GM12872 (cell line): ENCODE measurements at regions not wholly inside any gene's neighbourhood (a gene's known extent, or its start where the extent isn't known, plus 50 kb on each side); places are given as distances from the start of the nearest gene placed in this dataset.

Experiments used
- TF ChIP-seq, protein P1 (sequence below): IDR thresholded peaks from 3 replicates; pipeline ENCODE4 v1.5.1; 2011; ENCODE audit warnings: low read depth, mild to moderate bottlenecking, low read length, moderate library complexity; ENCODE audit not compliant: insufficient read depth

DNA sequence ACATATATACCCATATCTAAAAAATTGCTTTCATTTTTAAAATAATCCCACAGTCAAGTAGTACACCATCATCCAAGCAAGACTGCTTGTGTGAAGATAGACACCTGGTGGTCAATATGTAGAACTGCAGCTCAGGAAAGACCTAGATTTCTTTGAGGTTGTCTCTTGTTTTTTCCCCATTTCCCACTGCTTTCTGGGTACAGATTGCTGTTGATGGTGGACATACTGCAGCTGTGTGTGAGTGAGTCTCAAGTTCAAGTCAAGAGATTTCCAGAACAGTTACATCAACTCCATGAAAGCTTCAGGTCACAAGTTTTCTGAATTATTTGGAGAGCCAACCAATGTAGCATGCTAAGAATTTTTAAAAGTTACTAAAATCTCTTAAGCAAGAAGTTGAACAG, 306.4 kb downstream of the DUSP10 start:
- TF ChIP-seq, protein P1, sequence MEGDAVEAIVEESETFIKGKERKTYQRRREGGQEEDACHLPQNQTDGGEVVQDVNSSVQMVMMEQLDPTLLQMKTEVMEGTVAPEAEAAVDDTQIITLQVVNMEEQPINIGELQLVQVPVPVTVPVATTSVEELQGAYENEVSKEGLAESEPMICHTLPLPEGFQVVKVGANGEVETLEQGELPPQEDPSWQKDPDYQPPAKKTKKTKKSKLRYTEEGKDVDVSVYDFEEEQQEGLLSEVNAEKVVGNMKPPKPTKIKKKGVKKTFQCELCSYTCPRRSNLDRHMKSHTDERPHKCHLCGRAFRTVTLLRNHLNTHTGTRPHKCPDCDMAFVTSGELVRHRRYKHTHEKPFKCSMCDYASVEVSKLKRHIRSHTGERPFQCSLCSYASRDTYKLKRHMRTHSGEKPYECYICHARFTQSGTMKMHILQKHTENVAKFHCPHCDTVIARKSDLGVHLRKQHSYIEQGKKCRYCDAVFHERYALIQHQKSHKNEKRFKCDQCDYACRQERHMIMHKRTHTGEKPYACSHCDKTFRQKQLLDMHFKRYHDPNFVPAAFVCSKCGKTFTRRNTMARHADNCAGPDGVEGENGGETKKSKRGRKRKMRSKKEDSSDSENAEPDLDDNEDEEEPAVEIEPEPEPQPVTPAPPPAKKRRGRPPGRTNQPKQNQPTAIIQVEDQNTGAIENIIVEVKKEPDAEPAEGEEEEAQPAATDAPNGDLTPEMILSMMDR: peak; percentile 83

DNA sequence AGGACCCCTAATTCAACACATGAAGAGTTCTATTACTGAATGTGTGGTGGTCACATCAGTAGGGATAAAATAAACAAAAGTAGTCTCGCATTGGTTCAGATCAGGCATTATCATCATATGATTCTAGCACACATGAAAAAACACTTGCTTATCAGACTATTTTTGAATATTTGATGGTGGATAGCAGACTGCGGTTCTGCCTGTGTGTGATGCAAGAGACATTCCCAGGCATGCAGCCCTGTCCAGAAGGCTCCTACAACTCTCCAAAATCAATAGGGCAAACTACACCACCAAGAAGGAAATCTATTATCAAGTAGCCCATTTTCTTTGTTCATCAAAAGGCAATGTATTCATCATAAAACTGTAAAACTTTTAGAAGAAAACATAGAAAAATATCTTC, 304.7 kb downstream of the DUSP10 start:
- TF ChIP-seq, protein P1: no peak

DNA sequence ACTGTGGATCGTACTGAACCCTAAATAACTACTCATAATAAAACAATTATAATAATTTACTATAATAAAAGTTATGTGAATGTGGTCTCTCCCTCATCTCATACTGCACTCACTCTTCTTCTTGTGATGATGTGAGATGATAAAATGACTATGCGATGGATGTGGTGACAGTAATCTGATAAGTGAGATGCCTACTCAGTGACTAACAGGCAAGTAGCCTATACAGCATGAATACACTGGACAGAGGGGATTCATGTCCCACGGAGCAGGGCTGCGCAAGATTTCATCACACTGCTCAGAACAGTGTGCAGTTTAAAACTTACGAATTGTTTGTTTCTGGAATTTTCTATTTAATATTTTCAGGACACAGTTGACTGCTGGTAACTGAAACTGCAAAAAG, 304.0 kb downstream of the DUSP10 start:
- TF ChIP-seq, protein P1: no peak

DNA sequence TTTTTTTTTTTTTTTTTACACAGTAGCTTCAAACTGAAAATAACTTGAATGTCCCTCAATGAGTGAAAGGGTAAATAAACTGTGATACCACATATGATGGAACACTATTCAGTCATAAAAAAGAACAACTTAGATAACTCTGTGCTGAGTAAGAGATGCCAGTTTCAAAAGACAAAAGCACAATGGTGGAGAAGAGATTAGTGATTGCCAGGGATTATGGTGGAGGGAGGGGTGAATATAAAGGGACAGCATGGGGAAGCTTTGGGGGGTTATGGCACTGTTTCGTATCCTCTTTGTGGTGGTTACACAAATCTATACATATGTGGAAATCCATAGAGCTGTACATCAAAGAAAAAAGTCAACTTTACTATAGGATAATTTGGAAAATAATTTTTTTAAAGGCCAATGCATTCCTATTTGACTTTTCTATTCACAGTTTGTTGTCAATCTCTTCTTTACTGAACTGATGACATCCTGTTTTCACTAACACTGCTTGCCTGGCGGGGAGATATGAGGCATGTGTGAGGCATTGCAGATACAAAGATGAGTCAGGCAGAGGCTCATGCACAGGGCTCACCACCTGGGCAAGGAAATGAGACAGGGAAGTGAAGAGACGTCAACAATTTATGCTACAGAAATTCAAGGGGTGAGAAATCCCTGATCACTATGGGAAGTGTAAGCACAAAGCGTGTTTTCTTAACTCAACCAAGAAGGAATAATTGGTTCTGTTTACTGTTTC, 302.7 kb downstream of the DUSP10 start:
- TF ChIP-seq, protein P1: no peak

DNA sequence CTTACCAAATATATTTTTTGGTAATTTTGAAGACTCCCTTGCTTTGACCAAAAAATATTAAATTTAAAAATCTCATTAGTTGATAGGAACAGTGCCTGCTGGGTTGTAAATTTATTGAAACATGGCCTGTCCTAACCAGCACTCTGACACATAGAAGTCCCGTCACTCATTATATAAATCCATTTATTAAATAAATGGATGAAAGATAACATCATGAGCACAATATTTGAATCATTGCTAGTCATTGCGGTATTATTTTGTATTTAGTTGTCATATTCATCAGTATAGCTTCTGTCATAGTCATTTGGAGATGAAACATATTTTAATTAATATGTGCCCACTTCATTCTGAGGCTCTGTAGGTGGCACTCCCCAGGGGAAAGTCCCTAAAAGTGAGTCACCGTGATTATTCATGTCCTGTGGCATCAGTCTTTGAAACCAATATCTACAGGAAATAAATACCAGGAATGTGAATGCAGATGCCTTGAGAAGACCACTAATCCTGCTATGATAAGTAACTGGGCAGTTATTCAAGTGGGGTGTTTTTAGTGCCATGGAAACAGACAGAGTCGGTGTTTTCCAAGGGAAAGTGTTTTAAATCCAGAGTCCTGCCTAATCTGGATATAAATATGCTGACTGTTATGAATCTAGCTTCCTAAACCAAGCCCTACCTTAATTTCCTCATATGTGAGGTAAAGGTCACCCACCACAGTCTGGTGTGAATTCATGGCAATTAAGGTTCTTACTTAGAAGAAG, 302.0 kb downstream of the DUSP10 start:
- TF ChIP-seq, protein P1: no peak

DNA sequence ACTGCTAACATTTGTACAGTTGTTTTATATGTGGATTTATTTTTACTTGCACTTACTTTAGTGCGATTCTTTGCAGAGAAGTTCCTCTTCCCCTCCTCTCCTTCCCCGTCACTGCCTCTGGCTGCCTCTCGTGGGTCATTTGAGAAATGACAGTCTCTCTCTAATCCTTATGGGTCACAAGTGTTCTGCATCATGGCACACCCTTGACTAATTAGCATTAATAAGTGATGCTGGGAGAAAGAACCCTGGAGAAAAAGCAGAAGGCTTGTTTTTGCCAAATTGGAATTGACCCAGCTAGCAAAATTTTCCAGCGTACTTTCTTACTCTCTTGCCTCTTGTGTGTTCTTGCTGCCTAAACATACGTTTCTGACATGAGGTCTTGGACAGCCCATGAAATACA, 301.2 kb downstream of the DUSP10 start:
- TF ChIP-seq, protein P1: no peak

DNA sequence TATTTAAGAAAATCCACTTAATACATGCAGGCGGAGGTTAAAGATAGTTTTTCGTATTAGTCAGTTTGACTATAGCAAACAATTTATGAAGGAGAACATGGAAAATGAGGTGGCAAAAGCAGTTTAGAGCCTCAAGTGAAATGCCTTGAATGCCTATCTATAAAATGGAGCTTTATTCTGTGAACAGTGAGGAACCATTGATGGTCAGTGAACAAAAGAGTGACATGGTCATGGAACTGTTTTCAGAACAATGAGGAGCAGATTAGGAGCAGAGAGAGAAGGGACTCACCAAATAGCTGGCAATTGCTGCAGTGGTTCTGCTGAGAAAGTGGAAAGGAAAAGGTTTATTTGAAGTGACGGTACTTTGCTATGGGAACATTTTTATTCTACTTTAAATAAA, 299.8 kb downstream of the DUSP10 start:
- TF ChIP-seq, protein P1: no peak
